Smooth muscle cell (in vitro differentiated cells): ENCODE measurements at regions not wholly inside any gene's neighbourhood (a gene's known extent, or its start where the extent isn't known, plus 50 kb on each side); places are given as distances from the start of the nearest gene placed in this dataset.
"Not testable (repeated sequence)": the region's sequence is repeated elsewhere in the genome, so short reads cannot be mapped to it uniquely, and the experiment has no call there.

ENCODE experiments used
- DNase-seq: peaks from one replicate; lab custom pipeline; 2025; ENCODE audit not compliant: unreplicated experiment; lab: John Stamatoyannopoulos, UW
- H2AFZ ChIP-seq: fragments of 200-600 bp; sonication (generic); 2 replicates; pipeline ENCODE4 v1.6.0; 2016; ENCODE audit warnings: antibody characterized with exemption, low read depth, mild to moderate bottlenecking
- H3F3A ChIP-seq: fragments of 200-600 bp; sonication (generic); 2 replicates; pipeline ENCODE4 v1.6.0; 2017; ENCODE audit warnings: antibody characterized with exemption, low read depth
- H3K27ac ChIP-seq: fragments of 200-600 bp; sonication (generic); 2 replicates; pipeline ENCODE4 v1.5.1; 2016; ENCODE audit warnings: low read depth, mild to moderate bottlenecking
- H3K27me3 ChIP-seq: fragments of 200-600 bp; sonication (generic); 2 replicates; pipeline ENCODE4 v1.6.1; 2016; ENCODE audit warnings: low read depth, mild to moderate bottlenecking
- H3K36me3 ChIP-seq: fragments of 200-600 bp; sonication (generic); 2 replicates; pipeline ENCODE4 v1.5.1; 2016; ENCODE audit warnings: low read depth
- H3K4me1 ChIP-seq: fragments of 200-600 bp; sonication (generic); 2 replicates; pipeline ENCODE4 v1.5.1; 2016; ENCODE audit warnings: low read depth
- H3K4me2 ChIP-seq: fragments of 200-600 bp; sonication (generic); 2 replicates; pipeline ENCODE4 v1.6.0; 2016; ENCODE audit warnings: mild to moderate bottlenecking
- H3K4me3 ChIP-seq: fragments of 200-600 bp; sonication (generic); 2 replicates; pipeline ENCODE4 v1.5.1; 2016; ENCODE audit warnings: mild to moderate bottlenecking
- H3K79me2 ChIP-seq: fragments of 200-600 bp; sonication (generic); 2 replicates; pipeline ENCODE4 v1.6.0; 2016; ENCODE audit warnings: low read depth, mild to moderate bottlenecking
- H3K9ac ChIP-seq: fragments of 200-600 bp; sonication (generic); 2 replicates; pipeline ENCODE4 v1.6.0; 2016; ENCODE audit warnings: low read depth
- H3K9me3 ChIP-seq: fragments of 200-600 bp; sonication (generic); replicated peaks from 2 replicates; pipeline ENCODE4 v1.5.1; 2016; ENCODE audit warnings: low read depth
- H4K20me1 ChIP-seq: fragments of 200-600 bp; sonication (generic); 2 replicates; pipeline ENCODE4 v1.6.0; 2016; ENCODE audit warnings: low read depth
- WGBS: methylation state at CpG from one replicate; pipeline ENCODE4 v1.1.7; 2016; ENCODE audit warnings: low lambda C conversion rate; 5-methylcytosine and 5-hydroxymethylcytosine counted together
- TF ChIP-seq, protein P1 (sequence below): fragments of 200-600 bp; sonication (generic); IDR thresholded peaks from 2 replicates; pipeline ENCODE4 v1.5.1; 2017; ENCODE audit warnings: borderline replicate concordance, mild to moderate bottlenecking, antibody characterized with exemption; ENCODE audit not compliant: insufficient read depth, poor library complexity, severe bottlenecking

DNA sequence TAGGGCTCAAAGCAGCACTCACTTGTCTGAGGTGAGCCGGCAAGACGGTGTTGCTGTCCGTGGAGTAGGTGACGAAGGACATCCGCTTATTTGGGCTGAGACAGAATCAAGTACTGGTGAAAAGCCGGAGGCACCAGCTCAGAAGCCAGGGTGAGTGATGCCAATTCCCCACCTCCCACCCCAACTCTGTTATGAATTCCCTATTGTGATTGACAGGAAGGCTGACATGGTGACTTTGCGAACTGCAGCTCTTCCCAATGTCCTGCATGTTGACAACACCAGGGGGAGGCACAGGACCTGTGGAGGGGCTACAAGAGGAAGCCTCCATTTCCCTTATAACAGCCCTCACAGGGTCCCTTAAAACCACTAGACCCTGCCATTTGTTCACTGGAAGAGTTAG, 52.3 kb upstream of the MSMB start:
- Histone ChIP-seq H4K20me1 (no peaks in the 10 kb centered on the region), H3K27me3 (no peaks in the 10 kb centered on the region), H2AFZ (no peak overlapping the region), H3F3A (peaks cover 7% of the 10 kb centered on the region), H3K4me1 (peaks cover 20% of the 10 kb centered on the region), H3K79me2 (no peaks in the 10 kb centered on the region), H3K36me3 (no peaks in the 10 kb centered on the region), H3K27ac (no peak overlapping the region), H3K4me2 (no peak overlapping the region), H3K9ac (no peak overlapping the region), H3K4me3 (no peak overlapping the region), H3K9me3 (no peaks in the 10 kb centered on the region)
- TF ChIP-seq, protein P1, sequence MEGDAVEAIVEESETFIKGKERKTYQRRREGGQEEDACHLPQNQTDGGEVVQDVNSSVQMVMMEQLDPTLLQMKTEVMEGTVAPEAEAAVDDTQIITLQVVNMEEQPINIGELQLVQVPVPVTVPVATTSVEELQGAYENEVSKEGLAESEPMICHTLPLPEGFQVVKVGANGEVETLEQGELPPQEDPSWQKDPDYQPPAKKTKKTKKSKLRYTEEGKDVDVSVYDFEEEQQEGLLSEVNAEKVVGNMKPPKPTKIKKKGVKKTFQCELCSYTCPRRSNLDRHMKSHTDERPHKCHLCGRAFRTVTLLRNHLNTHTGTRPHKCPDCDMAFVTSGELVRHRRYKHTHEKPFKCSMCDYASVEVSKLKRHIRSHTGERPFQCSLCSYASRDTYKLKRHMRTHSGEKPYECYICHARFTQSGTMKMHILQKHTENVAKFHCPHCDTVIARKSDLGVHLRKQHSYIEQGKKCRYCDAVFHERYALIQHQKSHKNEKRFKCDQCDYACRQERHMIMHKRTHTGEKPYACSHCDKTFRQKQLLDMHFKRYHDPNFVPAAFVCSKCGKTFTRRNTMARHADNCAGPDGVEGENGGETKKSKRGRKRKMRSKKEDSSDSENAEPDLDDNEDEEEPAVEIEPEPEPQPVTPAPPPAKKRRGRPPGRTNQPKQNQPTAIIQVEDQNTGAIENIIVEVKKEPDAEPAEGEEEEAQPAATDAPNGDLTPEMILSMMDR, result no peak
- DNase-seq, result no peak
- WGBS, result over 99% methylated on average over 7 of the region's 7 CpGs

DNA sequence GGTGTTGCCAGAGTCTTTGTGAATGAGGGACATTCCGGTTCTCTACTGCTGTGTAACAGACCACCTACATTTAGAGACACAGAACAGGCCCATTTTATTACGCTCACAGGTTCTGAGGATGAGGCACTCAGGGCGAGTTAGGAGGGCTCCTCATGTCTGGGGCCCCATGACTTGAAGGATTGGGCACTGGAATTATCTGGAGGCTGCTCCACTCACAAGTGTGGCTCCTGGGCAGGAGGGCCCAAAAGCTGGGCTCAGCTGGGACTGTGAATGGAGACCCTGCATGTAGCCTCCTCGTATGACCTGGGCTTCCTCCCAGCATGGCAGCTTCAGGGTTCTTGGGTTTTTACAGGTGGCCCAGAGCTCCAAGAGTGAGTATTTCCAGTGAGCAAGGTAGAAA, 52.9 kb upstream of the MSMB start:
- not testable (repeated sequence) for H3K4me2 ChIP-seq, H3K27ac ChIP-seq, H3K27me3 ChIP-seq, H3K9ac ChIP-seq, H3K79me2 ChIP-seq, H3F3A ChIP-seq, DNase-seq, H4K20me1 ChIP-seq, H3K9me3 ChIP-seq, H3K4me3 ChIP-seq, H3K36me3 ChIP-seq, H2AFZ ChIP-seq
- peaks cover 20% of the 10 kb centered on the region for H3K4me1 ChIP-seq
- WGBS, result 87% methylated on average over 4 of the region's 4 CpGs

DNA sequence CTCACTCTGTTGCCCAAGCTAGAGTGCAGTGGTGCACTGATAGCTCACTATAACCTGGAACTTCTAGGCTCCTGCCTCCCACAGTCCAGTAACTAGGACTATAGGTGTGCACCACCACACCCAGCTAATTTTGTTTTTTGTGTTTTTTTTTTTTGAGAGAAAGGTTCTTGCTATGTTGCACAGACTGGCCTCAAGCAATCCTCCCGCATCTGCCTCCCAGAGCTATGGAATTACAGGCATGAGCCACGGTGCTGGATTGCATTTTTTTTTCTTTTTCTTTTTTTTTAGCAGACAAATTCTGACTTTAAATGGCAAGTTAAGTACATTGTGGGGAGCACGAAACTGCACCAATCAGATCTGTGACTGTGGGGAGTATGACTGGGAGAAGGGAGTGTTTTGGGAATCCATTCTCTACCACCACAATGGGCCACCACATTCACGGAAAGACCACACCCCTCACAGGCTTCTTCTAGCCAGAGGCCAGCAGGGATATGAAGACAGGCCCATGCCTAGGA, 58.1 kb upstream of the MSMB start:
- no peaks in the 10 kb centered on the region for H3K36me3 ChIP-seq
- H3K9me3 ChIP-seq, result no peaks in the 10 kb centered on the region
- H3K79me2 ChIP-seq, result no peaks in the 10 kb centered on the region
- H2AFZ ChIP-seq, result no peak overlapping the region
- H3F3A ChIP-seq, result no peaks in the 10 kb centered on the region
- no peak overlapping the region for H3K27ac ChIP-seq
- TF ChIP-seq, protein P1, result no peak
- no peak overlapping the region for H3K4me2 ChIP-seq
- DNase-seq, result no peak
- no peaks in the 10 kb centered on the region for H3K27me3 ChIP-seq
- no peaks in the 10 kb centered on the region for H3K4me1 ChIP-seq
- no peak overlapping the region for H3K9ac ChIP-seq
- no peaks in the 10 kb centered on the region for H4K20me1 ChIP-seq
- 56% methylated on average over 4 of the region's 4 CpGs for WGBS
- no peak overlapping the region for H3K4me3 ChIP-seq

DNA sequence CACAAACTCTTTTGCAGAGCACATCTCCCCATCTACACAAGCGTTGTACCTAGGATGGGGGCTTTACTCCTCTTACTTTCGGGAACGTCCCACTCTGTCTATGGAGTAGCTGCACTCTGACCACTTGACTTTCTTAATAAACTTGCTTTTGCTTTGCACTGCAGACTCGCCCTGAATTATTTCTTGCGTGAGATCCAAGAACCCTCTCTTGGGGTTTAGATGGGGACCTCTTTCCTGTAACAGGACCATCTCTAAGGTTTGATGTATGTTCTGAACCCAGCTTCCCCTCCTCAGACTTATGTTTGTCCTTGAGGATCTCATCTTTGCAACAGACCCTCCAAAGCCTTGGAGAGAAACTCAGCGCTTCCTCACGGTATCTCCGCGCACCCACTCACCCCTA, 59.3 kb upstream of the MSMB start:
- H3K4me1 ChIP-seq, H3K27ac ChIP-seq, H3K79me2 ChIP-seq, H3F3A ChIP-seq, H3K4me3 ChIP-seq, DNase-seq, H3K27me3 ChIP-seq, H3K9ac ChIP-seq, H3K9me3 ChIP-seq, H4K20me1 ChIP-seq, H3K36me3 ChIP-seq, H2AFZ ChIP-seq: not testable (repeated sequence)
- 66% methylated on average over 9 of the region's 9 CpGs for WGBS
- peak overlapping the region; percentile 82 for H3K4me2 ChIP-seq

DNA sequence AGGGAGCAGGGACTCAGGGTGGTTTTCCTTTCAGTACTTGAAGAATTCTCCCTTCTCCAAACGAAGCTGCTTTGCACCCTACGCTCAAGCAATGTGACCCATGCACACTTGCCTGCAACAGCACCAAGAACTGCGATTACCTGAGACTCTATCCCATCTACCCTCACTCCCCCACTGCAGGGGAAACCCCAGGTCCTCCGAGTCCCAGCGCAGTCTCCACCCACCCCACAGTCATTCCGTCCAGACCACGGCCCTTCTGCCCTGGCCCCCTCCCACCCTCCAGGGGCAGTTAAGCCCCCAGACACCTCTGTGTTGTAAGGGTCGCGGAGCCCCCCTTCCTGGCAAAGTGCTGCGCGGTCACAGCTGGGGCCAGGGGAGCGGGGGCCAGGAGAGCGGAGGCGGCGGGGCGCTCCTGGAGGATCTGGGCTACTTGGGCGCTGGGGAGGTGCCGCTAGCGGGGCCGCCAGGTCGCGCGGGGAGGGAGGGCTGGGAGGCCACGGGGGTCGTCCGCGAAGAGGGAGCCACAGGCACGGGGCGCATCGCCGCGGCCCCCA, 59.9 kb upstream of the MSMB start:
- Histone ChIP-seq H3K4me3 (peak overlapping the region; percentile 63), H3K4me2 (peak overlapping the region; percentile 82), H2AFZ (peak overlapping the region; percentile 80)
- not testable (repeated sequence) for H3K79me2 ChIP-seq, H3K9ac ChIP-seq, DNase-seq, H3F3A ChIP-seq, H3K36me3 ChIP-seq, H3K27ac ChIP-seq, H4K20me1 ChIP-seq, H3K9me3 ChIP-seq, H3K27me3 ChIP-seq, H3K4me1 ChIP-seq
- 2% methylated on average over 9 of the region's 32 CpGs for WGBS
